DMS 273 (cell line): ENCODE measurements at regions not wholly inside any gene's neighbourhood (a gene's known extent, or its start where the extent isn't known, plus 50 kb on each side); places are given as distances from the start of the nearest gene placed in this dataset.

Experiments
- DNase-seq: peaks from one replicate; lab custom pipeline; 2025; ENCODE audit not compliant: unreplicated experiment; lab: John Stamatoyannopoulos, UW

- no peak for DNase-seq
These were observed 492.7 kb downstream of the RPS24 start for GRCh38 chr10:78526347-78526746.

- no peak for DNase-seq
These were observed 493.6 kb downstream of the RPS24 start for GRCh38 chr10:78527296-78527695.

- DNase-seq = no peak
These were observed 495.1 kb downstream of the RPS24 start for GRCh38 chr10:78528749-78529204.

GRCh38 chr10:78529262-78529661 lies 495.6 kb downstream of the RPS24 start:
- no peak for DNase-seq

GRCh38 chr10:78531088-78531487 lies 497.4 kb downstream of the RPS24 start:
- DNase-seq = peak; percentile 10

GRCh38 chr10:78532480-78533042 lies 498.9 kb downstream of the RPS24 start:
- DNase-seq = no peak

- DNase-seq = no peak
These were observed 499.4 kb downstream of the RPS24 start for GRCh38 chr10:78533098-78533497.

GRCh38 chr10:78533776-78534175 lies 500.1 kb downstream of the RPS24 start:
- DNase-seq = no peak

- DNase-seq = no peak
These were observed 502.1 kb downstream of the RPS24 start for GRCh38 chr10:78535716-78536218.

- no peak for DNase-seq
These were observed 503.4 kb downstream of the RPS24 start for GRCh38 chr10:78537018-78537417.

GRCh38 chr10:78539247-78539766 lies 505.6 kb downstream of the RPS24 start:
- DNase-seq = no peak

GRCh38 chr10:78540355-78541076 lies 506.9 kb downstream of the RPS24 start:
- no peak for DNase-seq

- DNase-seq = no peak
These were observed 507.9 kb downstream of the RPS24 start for GRCh38 chr10:78541481-78542140.

- no peak for DNase-seq
These were observed 508.5 kb downstream of the RPS24 start for GRCh38 chr10:78542141-78542489.

GRCh38 chr10:78542521-78542920 lies 508.9 kb downstream of the RPS24 start:
- DNase-seq = no peak

GRCh38 chr10:78543031-78543748 lies 509.5 kb downstream of the RPS24 start:
- no peak for DNase-seq

GRCh38 chr10:78543749-78544362 lies 510.2 kb downstream of the RPS24 start:
- no peak for DNase-seq

- no peak for DNase-seq
These were observed 510.9 kb downstream of the RPS24 start for GRCh38 chr10:78544423-78545090.

GRCh38 chr10:78545756-78546155 lies 512.1 kb downstream of the RPS24 start:
- peak; percentile 45 for DNase-seq

GRCh38 chr10:78547397-78547796 lies 513.7 kb downstream of the RPS24 start:
- no peak for DNase-seq
